RWPE2 (cell line): ENCODE measurements at regions not wholly inside any gene's neighbourhood (a gene's known extent, or its start where the extent isn't known, plus 50 kb on each side); places are given as distances from the start of the nearest gene placed in this dataset.

Experiments used
- ATAC-seq: fragments of 200-7000 bp; cut with Tn5 transposase; 3 replicates; pipeline ENCODE4 v1.9.1; 2021; ENCODE audit warnings: low read depth
- DNase-seq: peaks from one replicate; pipeline ENCODE4 v3.0.0-alpha.2; 2020; ENCODE audit warnings: low spot score
- H3K27ac ChIP-seq: fragments of 450-650 bp; 2 replicates; pipeline ENCODE4 v1.5.1; 2017; ENCODE audit warnings: mild to moderate bottlenecking; ENCODE audit not compliant: poor library complexity, severe bottlenecking
- H3K27me3 ChIP-seq: fragments of 250-450 bp; sonication (Bioruptor Pico); 2 replicates; pipeline ENCODE4 v1.5.1; 2021; ENCODE audit warnings: mild to moderate bottlenecking, moderate library complexity; ENCODE audit not compliant: insufficient read depth, poor library complexity, severe bottlenecking
- H3K36me3 ChIP-seq: fragments of 250-450 bp; sonication (Bioruptor Pico); 2 replicates; pipeline ENCODE4 v1.5.1; 2020; ENCODE audit warnings: low read depth, mild to moderate bottlenecking, moderate library complexity
- H3K4me1 ChIP-seq: fragments of 250-450 bp; sonication (Bioruptor Pico); 2 replicates; pipeline ENCODE4 v1.5.1; 2021; ENCODE audit warnings: mild to moderate bottlenecking, moderate library complexity; ENCODE audit not compliant: insufficient read depth, poor library complexity, severe bottlenecking
- H3K4me3 ChIP-seq: fragments of 250-450 bp; sonication (Bioruptor Pico); 2 replicates; pipeline ENCODE4 v1.5.1; 2021; ENCODE audit warnings: mild to moderate bottlenecking, moderate library complexity; ENCODE audit not compliant: severe bottlenecking
- H3K9me3 ChIP-seq: fragments of 250-450 bp; sonication (Bioruptor Pico); 2 replicates; pipeline ENCODE4 v1.5.1; 2021; ENCODE audit warnings: mild to moderate bottlenecking, moderate library complexity; ENCODE audit not compliant: severe bottlenecking
- CTCF ChIP-seq: fragments of 450-650 bp; IDR thresholded peaks from one replicate; pipeline ENCODE4 v1.5.1; 2017; ENCODE audit warnings: mild to moderate bottlenecking, moderate library complexity; ENCODE audit not compliant: poor library complexity, severe bottlenecking

- TF ChIP-seq CTCF, result no peak
- Histone ChIP-seq H3K9me3 (no peaks in the 10 kb centered on the region), H3K27ac (peak overlapping the region; percentile 1), H3K4me1 (peaks cover 9% of the 10 kb centered on the region), H3K27me3 (no peaks in the 10 kb centered on the region), H3K36me3 (no peaks in the 10 kb centered on the region), H3K4me3 (no peak overlapping the region)
- DNase-seq (no peak), ATAC-seq (peak; percentile 66)
These were observed 195.8 kb downstream of the HAO1 start for GRCh38 chr20:7744411-7744810.

GRCh38 chr20:7748624-7749023 lies 191.6 kb downstream of the HAO1 start:
- no peak for TF ChIP-seq CTCF
- no peaks in the 10 kb centered on the region for H3K4me1 ChIP-seq
- no peak overlapping the region for H3K4me3 ChIP-seq
- H3K36me3 ChIP-seq, result no peaks in the 10 kb centered on the region
- no peaks in the 10 kb centered on the region for H3K27me3 ChIP-seq
- no peak for DNase-seq
- no peaks in the 10 kb centered on the region for H3K9me3 ChIP-seq
- no peak for ATAC-seq
- no peak overlapping the region for H3K27ac ChIP-seq

- H3K36me3 ChIP-seq, result no peaks in the 10 kb centered on the region
These were observed 186.2 kb downstream of the HAO1 start for GRCh38 chr20:7754102-7754501.

GRCh38 chr20:7758406-7758805 lies 181.9 kb downstream of the HAO1 start:
- no peak overlapping the region for H3K27ac ChIP-seq
- no peak for ATAC-seq
- TF ChIP-seq CTCF, result no peak
- H3K4me3 ChIP-seq, result no peak overlapping the region
- H3K4me1 ChIP-seq, result no peaks in the 10 kb centered on the region
- no peaks in the 10 kb centered on the region for H3K36me3 ChIP-seq
- H3K27me3 ChIP-seq, result no peaks in the 10 kb centered on the region
- DNase-seq, result no peak
- H3K9me3 ChIP-seq, result no peaks in the 10 kb centered on the region

More at GRCh38 chr20:7754102-7754501, 186.2 kb downstream of the HAO1 start:
- Histone ChIP-seq H3K27ac (no peak overlapping the region), H3K9me3 (no peaks in the 10 kb centered on the region), H3K27me3 (no peaks in the 10 kb centered on the region), H3K4me1 (no peaks in the 10 kb centered on the region), H3K4me3 (no peak overlapping the region)
- no peak for ATAC-seq
- DNase-seq, result no peak
- no peak for TF ChIP-seq CTCF

GRCh38 chr20:7760247-7761031 lies 179.8 kb downstream of the HAO1 start:
- no peak overlapping the region for H3K4me3 ChIP-seq
- H3K27me3 ChIP-seq, result no peaks in the 10 kb centered on the region
- H3K9me3 ChIP-seq, result no peaks in the 10 kb centered on the region
- no peaks in the 10 kb centered on the region for H3K4me1 ChIP-seq
- ATAC-seq (no peak), DNase-seq (no peak)
- TF ChIP-seq CTCF, result no peak
- no peak overlapping the region for H3K27ac ChIP-seq
- no peaks in the 10 kb centered on the region for H3K36me3 ChIP-seq
